Mesothelial cell of epicardium (in vitro differentiated cells): ENCODE measurements at regions not wholly inside any gene's neighbourhood (a gene's known extent, or its start where the extent isn't known, plus 50 kb on each side); places are given as distances from the start of the nearest gene placed in this dataset.

Experiments
- DNase-seq, 2 experiments: peaks; one replicate each; pipeline ENCODE4 v3.0.0; 2021; ENCODE audit warnings: low spot score in 2 of 2; ENCODE audit not compliant: unreplicated experiment in 2 of 2
- H3K27ac Mint-ChIP-seq: 2 replicates; pipeline ENCODE4 v1.8.0; 2021; ENCODE audit warnings: mixed read lengths
- H3K27me3 Mint-ChIP-seq: 2 replicates; pipeline ENCODE4 v1.8.0; 2021; ENCODE audit warnings: low read depth, mixed read lengths
- H3K36me3 Mint-ChIP-seq: 2 replicates; pipeline ENCODE4 v1.8.0; 2021; ENCODE audit warnings: mixed read lengths
- H3K4me1 Mint-ChIP-seq: 2 replicates; pipeline ENCODE4 v1.8.0; 2021; ENCODE audit warnings: mixed read lengths
- H3K4me3 Mint-ChIP-seq: 2 replicates; pipeline ENCODE4 v1.8.0; 2021; ENCODE audit warnings: mild to moderate bottlenecking, moderate library complexity, mixed read lengths
- H3K9me3 Mint-ChIP-seq: 2 replicates; pipeline ENCODE4 v1.8.0; 2021; ENCODE audit warnings: mixed read lengths
- TF ChIP-seq, protein P1 (sequence below): fragments of 200-600 bp; sonication (generic); IDR thresholded peaks from one replicate; pipeline ENCODE4 v1.5.0; 2021; ENCODE audit warnings: antibody characterized with exemption; ENCODE audit not compliant: unreplicated experiment

DNA sequence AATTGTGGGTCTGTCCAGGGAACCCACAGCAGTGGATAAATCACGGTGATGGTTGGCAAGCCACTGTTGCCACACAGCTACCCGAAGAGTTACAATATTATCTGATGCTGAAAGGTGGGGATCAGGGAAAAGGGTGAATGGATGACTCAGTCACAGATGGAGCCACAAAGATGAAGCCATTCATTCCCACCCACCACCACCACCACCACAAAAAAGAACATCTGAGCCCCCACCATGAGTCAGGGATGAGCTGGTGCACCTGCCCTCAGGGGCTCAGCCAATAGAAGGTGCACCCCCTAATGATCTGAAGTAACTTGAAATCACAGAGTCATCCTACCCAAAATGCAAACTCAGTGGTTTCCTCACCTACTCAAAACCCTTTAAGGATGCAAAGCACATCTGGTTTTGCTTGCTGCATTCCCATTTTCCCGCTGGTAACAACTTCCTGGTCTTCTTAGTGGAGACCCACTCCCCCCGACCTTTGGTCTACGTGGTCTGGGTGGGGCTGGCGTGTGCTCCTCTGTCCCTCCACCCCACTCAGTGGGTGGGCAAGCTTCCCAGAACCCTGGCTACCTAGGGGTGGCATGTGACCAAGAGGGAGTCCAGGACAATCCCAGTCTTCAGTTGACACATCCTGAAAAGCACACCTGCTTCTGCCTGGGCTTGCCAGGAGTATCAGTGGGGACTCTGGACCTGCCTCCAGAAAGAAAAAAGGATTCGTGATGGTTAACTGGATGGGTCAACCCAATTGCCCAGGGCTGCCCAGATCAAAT, 125.5 kb downstream of the ANKRD60 start:
- no peak overlapping the region for H3K4me3 Mint-ChIP-seq
- peaks cover 7% of the 10 kb centered on the region for H3K9me3 Mint-ChIP-seq
- TF ChIP-seq, protein P1, sequence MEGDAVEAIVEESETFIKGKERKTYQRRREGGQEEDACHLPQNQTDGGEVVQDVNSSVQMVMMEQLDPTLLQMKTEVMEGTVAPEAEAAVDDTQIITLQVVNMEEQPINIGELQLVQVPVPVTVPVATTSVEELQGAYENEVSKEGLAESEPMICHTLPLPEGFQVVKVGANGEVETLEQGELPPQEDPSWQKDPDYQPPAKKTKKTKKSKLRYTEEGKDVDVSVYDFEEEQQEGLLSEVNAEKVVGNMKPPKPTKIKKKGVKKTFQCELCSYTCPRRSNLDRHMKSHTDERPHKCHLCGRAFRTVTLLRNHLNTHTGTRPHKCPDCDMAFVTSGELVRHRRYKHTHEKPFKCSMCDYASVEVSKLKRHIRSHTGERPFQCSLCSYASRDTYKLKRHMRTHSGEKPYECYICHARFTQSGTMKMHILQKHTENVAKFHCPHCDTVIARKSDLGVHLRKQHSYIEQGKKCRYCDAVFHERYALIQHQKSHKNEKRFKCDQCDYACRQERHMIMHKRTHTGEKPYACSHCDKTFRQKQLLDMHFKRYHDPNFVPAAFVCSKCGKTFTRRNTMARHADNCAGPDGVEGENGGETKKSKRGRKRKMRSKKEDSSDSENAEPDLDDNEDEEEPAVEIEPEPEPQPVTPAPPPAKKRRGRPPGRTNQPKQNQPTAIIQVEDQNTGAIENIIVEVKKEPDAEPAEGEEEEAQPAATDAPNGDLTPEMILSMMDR = no peak
- no peaks in the 10 kb centered on the region for H3K4me1 Mint-ChIP-seq
- H3K36me3 Mint-ChIP-seq = no peaks in the 10 kb centered on the region
- H3K27ac Mint-ChIP-seq = no peak overlapping the region
- H3K27me3 Mint-ChIP-seq = peaks cover 15% of the 10 kb centered on the region
- DNase-seq = no peak

DNA sequence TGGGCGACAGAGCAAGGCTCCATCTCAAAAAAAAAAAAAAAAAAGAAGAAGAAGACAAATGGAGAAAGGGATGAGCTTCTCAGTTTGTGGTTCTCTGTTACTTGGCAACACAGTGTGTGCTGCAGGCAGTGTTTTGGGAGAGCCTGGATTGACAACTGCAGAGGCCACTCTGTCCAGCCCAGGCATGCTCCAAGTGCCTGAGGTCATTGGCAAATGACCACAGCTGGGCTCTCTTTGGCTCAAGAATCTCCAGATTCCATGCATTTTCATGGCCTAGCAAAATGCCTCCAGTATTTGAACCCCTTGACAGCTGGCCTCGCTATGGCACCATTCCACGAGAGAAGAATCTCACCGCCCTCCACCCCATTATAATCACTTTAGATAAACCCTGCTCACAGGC, 126.2 kb downstream of the ANKRD60 start:
- no peak for DNase-seq
- H3K4me1 Mint-ChIP-seq = no peaks in the 10 kb centered on the region
- TF ChIP-seq, protein P1 = no peak
- peaks cover 4% of the 10 kb centered on the region for H3K9me3 Mint-ChIP-seq
- peaks cover 21% of the 10 kb centered on the region for H3K27me3 Mint-ChIP-seq
- no peak overlapping the region for H3K27ac Mint-ChIP-seq
- H3K4me3 Mint-ChIP-seq = no peak overlapping the region
- no peaks in the 10 kb centered on the region for H3K36me3 Mint-ChIP-seq

DNA sequence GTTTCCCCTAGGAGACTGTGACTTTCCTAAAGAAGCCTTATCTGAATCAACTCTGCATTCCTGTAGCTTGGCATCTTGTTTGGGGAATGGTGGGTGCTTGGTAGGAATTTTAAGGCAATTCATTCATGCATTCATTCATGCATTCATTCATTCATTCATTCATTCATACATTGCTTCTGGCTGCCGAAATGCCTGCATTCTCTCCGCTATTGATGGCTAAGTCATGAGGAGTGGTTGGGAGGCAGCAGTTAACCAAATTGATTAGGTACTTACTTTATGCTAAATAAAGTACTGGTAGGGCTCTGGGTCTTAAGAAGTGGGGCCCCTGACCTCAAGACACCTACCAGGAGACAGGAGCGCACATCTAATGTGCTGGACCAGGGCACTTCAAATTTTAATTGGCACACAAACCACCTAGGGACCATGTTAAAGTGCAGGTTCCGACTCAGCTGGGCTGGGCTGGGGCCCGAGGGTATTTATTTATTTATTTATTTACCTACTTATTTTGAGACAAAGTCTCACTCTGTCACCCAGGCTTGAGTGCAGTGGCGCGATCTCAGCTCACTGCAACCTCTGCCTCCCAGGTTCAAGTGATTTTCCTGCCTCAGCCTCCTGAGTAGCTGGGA, 127.6 kb downstream of the ANKRD60 start:
- Mint-ChIP-seq H3K4me3 (no peak overlapping the region), H3K4me1 (no peaks in the 10 kb centered on the region), H3K9me3 (peaks cover 3% of the 10 kb centered on the region), H3K27ac (no peak overlapping the region), H3K36me3 (no peaks in the 10 kb centered on the region), H3K27me3 (peaks cover 22% of the 10 kb centered on the region)
- TF ChIP-seq, protein P1 = no peak
- DNase-seq = no peak

DNA sequence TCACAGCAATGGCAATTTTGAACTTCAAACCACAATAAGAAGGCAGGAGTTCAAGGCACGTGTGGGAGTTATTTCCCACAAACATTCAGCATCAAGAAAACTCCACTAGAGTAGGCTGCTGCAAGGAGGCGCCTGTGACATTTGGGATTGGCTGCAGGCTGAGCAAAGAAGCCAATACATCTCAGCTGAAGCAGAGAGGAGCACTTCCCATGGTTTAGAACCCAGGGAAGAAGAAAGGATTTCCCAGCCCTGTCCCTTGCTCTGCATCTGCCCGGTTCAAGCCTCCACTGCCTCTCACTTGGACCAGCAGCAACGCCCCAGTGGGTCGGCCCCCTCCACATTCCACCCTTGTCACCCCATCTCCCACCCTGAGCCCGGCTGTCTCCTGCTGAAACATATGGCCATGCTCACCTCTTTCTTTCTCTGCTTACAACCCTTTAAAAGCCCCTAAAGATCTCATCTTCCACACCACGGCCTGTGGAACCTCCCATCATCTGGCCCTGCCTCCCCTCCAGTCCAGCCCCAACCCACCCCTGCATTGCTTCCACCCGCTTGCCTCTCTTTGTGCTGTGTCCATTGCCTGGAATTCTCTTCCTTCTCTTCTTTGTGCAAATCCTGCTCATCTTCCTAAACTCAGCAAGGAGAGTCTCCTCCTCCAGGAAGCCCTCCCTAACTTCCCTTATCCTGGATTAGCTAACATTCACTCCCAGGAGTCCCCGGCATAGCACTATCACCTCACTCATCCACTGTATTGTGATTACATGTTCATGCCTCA, 128.3 kb downstream of the ANKRD60 start:
- H3K4me3 Mint-ChIP-seq = no peak overlapping the region
- no peak overlapping the region for H3K27ac Mint-ChIP-seq
- TF ChIP-seq, protein P1 = no peak
- DNase-seq = no peak
- no peaks in the 10 kb centered on the region for H3K4me1 Mint-ChIP-seq
- no peaks in the 10 kb centered on the region for H3K9me3 Mint-ChIP-seq
- H3K36me3 Mint-ChIP-seq = no peaks in the 10 kb centered on the region
- peaks cover 23% of the 10 kb centered on the region for H3K27me3 Mint-ChIP-seq

DNA sequence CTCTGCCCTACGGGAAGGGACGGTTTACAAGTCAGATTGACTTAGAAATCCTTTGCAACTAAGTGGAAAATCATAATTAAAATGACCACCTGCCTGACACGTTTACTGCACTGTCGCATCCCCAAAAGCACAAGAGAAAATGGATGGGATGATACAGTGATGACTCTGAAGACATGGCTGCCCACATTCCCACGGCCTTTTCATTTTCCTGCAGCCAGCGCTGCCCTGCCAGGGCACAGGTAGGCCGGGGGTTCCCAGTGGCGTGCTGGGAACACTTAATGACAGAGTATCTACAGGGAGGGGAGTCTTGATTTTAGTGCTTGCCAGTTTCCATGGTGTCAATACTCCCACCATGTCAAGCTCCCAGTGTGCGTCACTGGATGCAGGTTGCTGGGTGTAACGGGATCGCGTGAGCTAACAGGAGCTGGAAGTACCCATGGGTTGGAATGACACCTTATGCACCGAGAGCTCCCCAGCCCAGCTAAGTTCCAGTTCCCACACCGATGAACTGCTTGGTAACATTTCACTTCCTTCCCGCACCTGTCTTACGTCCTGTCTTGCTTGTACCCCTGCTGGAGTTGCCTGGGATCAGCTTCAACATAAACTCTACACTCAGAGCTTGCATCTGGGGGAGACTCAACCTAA, 129.0 kb downstream of the ANKRD60 start:
- no peaks in the 10 kb centered on the region for H3K36me3 Mint-ChIP-seq
- no peak overlapping the region for H3K27ac Mint-ChIP-seq
- TF ChIP-seq, protein P1 = no peak
- no peaks in the 10 kb centered on the region for H3K9me3 Mint-ChIP-seq
- H3K27me3 Mint-ChIP-seq = peaks cover 23% of the 10 kb centered on the region
- no peak overlapping the region for H3K4me3 Mint-ChIP-seq
- no peaks in the 10 kb centered on the region for H3K4me1 Mint-ChIP-seq
- DNase-seq = no peak
